Neuronal stem cell (in vitro differentiated cells): ENCODE measurements at regions not wholly inside any gene's neighbourhood (a gene's known extent, or its start where the extent isn't known, plus 50 kb on each side); places are given as distances from the start of the nearest gene placed in this dataset.

ENCODE experiments used
- DNase-seq: peaks from one replicate; pipeline ENCODE4 v3.0.0-alpha.2; 2013; ENCODE audit warnings: low spot score
- H2AFZ ChIP-seq: one replicate; pipeline ENCODE4 v1.6.1; 2013; ENCODE audit warnings: mild to moderate bottlenecking, low read length, inconsistent platforms
- H2AK5ac ChIP-seq: 2 replicates; pipeline ENCODE4 v1.6.1; 2013; ENCODE audit warnings: low read depth, mild to moderate bottlenecking, inconsistent platforms, low read length, moderate library complexity, mixed read lengths
- H2BK120ac ChIP-seq: 2 replicates; pipeline ENCODE4 v1.6.1; 2013; ENCODE audit warnings: low read depth, mild to moderate bottlenecking, inconsistent platforms, low read length, moderate library complexity, mixed read lengths
- H2BK12ac ChIP-seq: one replicate; pipeline ENCODE4 v1.6.1; 2013; ENCODE audit warnings: low read length, inconsistent platforms
- H2BK15ac ChIP-seq: 2 replicates; pipeline ENCODE4 v1.6.1; 2013; ENCODE audit warnings: mild to moderate bottlenecking, low read length, inconsistent platforms, mixed read lengths
- H2BK5ac ChIP-seq: one replicate; pipeline ENCODE4 v1.6.1; 2013; ENCODE audit warnings: inconsistent platforms, mild to moderate bottlenecking, low read length, moderate library complexity
- H3K14ac ChIP-seq: one replicate; pipeline ENCODE4 v1.6.1; 2013; ENCODE audit warnings: low read length, inconsistent platforms
- H3K18ac ChIP-seq: 2 replicates; pipeline ENCODE4 v1.6.1; 2013; ENCODE audit warnings: low read length, inconsistent platforms
- H3K23ac ChIP-seq: 2 replicates; pipeline ENCODE4 v1.6.1; 2013; ENCODE audit warnings: low read depth, mild to moderate bottlenecking, mixed read lengths, low read length, inconsistent platforms; ENCODE audit not compliant: poor library complexity
- H3K27ac ChIP-seq: replicated peaks from 3 replicates; pipeline ENCODE4 v1.5.1; 2013; ENCODE audit warnings: low read length, inconsistent platforms
- H3K27me3 ChIP-seq, 3 experiments: 2 replicates each; pipeline ENCODE4 v1.6.1; 2013; ENCODE audit warnings: low read length in 3 of 3, mild to moderate bottlenecking in 2 of 3, inconsistent platforms in 1 of 3, low read depth in 1 of 3, mixed read lengths in 1 of 3, moderate library complexity in 1 of 3; ENCODE audit not compliant: control insufficient read depth in 3 of 3, insufficient read depth in 3 of 3
- H3K36me3 ChIP-seq, 2 donors: replicated peaks in 1 of 2; 2 replicates each; pipeline ENCODE4 v1.6.1; 2013; ENCODE audit warnings: low read length in 2 of 2; ENCODE audit not compliant: control insufficient read depth in 2 of 2, insufficient read depth in 2 of 2
- H3K4ac ChIP-seq: 2 replicates; pipeline ENCODE4 v1.6.1; 2013; ENCODE audit warnings: inconsistent platforms, mild to moderate bottlenecking, low read length, moderate library complexity
- H3K4me1 ChIP-seq, 2 donors: 1 replicate in 1 of 2; 2 replicates in 1 of 2; pipeline ENCODE4 v1.6.1; 2013; ENCODE audit warnings: low read length in 2 of 2, low read depth in 1 of 2; ENCODE audit not compliant: control insufficient read depth in 2 of 2, insufficient read depth in 1 of 2
- H3K4me2 ChIP-seq: one replicate; pipeline ENCODE4 v1.6.1; 2013; ENCODE audit warnings: mild to moderate bottlenecking, low read length, inconsistent platforms; ENCODE audit not compliant: insufficient read depth, poor library complexity, severe bottlenecking
- H3K4me3 ChIP-seq, 2 donors: 2 replicates each; pipeline ENCODE4 v1.5.1; 2013; ENCODE audit warnings: low read length in 2 of 2, mild to moderate bottlenecking in 2 of 2, inconsistent platforms in 1 of 2, moderate library complexity in 1 of 2
- H3K79me1 ChIP-seq: one replicate; pipeline ENCODE4 v1.6.1; 2013; ENCODE audit warnings: low read depth, mild to moderate bottlenecking, inconsistent platforms, low read length, moderate library complexity
- H3K9ac ChIP-seq: one replicate; pipeline ENCODE4 v1.6.1; 2013; ENCODE audit warnings: mild to moderate bottlenecking, low read depth, low read length, inconsistent platforms; ENCODE audit not compliant: poor library complexity
- H3K9me3 ChIP-seq, 2 donors: replicated peaks in 1 of 2; 2 replicates each; pipeline versions ENCODE3 to v1.6.1; 2013; ENCODE audit warnings: low read length in 2 of 2, mild to moderate bottlenecking in 2 of 2, inconsistent platforms in 1 of 2, low read depth in 1 of 2, mixed read lengths in 1 of 2, moderate library complexity in 1 of 2; ENCODE audit not compliant: control insufficient read depth in 2 of 2, insufficient read depth in 1 of 2
- H4K8ac ChIP-seq: one replicate; pipeline ENCODE4 v1.6.1; 2013; ENCODE audit warnings: low read depth, mild to moderate bottlenecking, inconsistent platforms, low read length, moderate library complexity
- H4K91ac ChIP-seq: one replicate; pipeline ENCODE4 v1.6.1; 2013; ENCODE audit warnings: low read length, low read depth, mild to moderate bottlenecking, inconsistent platforms; ENCODE audit not compliant: poor library complexity
- WGBS, 2 donors: extraction: QIAGEN DNeasy Blood & Tissue Kit; methylation state at CpG; one replicate each; pipeline ENCODE4 v1.1.7; 2013; ENCODE audit warnings: missing lambda C conversion rate in 2 of 2, mixed read lengths in 1 of 2; ENCODE audit not compliant: insufficient read length in 2 of 2, insufficient replicate concordance in 1 of 2; ENCODE audit errors: extremely low coverage in 2 of 2; 5-methylcytosine and 5-hydroxymethylcytosine counted together

DNA sequence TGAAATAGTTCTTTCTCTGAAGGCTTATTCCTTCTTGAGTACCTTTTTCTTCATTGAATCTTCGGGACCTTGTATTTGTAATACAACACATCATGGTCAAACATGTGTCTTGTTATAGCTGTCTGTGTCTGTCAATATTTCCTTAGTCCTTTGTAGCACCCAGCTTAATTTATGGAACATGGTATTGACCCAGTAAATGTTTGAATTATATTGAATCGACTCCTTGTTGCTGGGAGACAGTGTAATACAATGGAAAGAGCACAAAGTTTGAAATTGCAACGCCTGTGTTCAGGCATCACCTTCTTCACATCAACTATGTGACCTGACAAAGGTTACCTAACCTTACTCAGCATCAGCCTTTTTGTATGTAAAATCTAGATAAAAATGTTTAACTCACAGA lies 267.2 kb upstream of the CYRIA start:
- H2BK12ac ChIP-seq, result no peak overlapping the region
- no peak overlapping the region for H3K27ac ChIP-seq
- H3K4me2 ChIP-seq, result no peak overlapping the region
- H2AFZ ChIP-seq, result no peak overlapping the region
- H4K8ac ChIP-seq, result no peak overlapping the region
- H3K4ac ChIP-seq, result no peak overlapping the region
- H4K91ac ChIP-seq, result no peak overlapping the region
- no peak overlapping the region for H2BK5ac ChIP-seq
- no peaks in the 10 kb centered on the region for H3K27me3 ChIP-seq
- H2AK5ac ChIP-seq, result no peak overlapping the region
- no peak overlapping the region for H3K23ac ChIP-seq
- DNase-seq, result no peak
- H2BK120ac ChIP-seq, result no peak overlapping the region
- H3K4me3 ChIP-seq, result no peak overlapping the region
- H3K9ac ChIP-seq, result no peak overlapping the region
- no peaks in the 10 kb centered on the region for H3K9me3 ChIP-seq
- H3K36me3 ChIP-seq, result no peaks in the 10 kb centered on the region
- no peaks in the 10 kb centered on the region for H3K79me1 ChIP-seq
- no peak overlapping the region for H3K14ac ChIP-seq
- H3K4me1 ChIP-seq, result peaks cover 0 to 3% of the 10 kb centered on the region in 2 donors
- no CpG with 5 or more reads among the region's 3 CpGs for WGBS, 2 donors
- H3K18ac ChIP-seq, result no peak overlapping the region
- H2BK15ac ChIP-seq, result no peak overlapping the region

DNA sequence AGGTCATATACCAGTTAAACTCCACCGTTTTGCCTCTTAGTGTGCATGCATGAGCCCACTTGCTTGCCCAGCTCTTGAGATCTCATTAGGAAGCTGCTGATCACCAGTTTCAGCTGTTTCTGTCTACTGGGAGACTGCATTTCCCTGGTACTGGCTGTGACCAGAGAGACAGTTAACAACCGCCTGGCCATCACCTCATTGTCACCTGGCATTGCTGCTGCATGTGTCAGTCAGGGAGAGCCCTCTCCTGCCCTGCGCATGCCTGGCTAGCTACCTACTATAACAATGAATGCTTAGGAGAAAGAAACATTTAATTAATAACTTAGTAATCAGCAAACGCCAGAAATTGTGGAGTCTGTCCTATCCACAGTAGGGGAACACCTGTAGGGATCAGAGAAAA lies 265.8 kb upstream of the CYRIA start:
- Histone ChIP-seq H3K14ac (no peak overlapping the region), H2BK5ac (no peak overlapping the region), H3K4me3 (no peak overlapping the region), H3K4me1 (peaks cover 0 to 3% of the 10 kb centered on the region in 2 donors), H3K9ac (no peak overlapping the region), H3K36me3 (no peaks in the 10 kb centered on the region), H3K23ac (no peak overlapping the region), H3K4ac (no peak overlapping the region), H2BK12ac (no peak overlapping the region), H3K4me2 (no peak overlapping the region), H4K91ac (no peak overlapping the region), H3K27me3 (no peaks in the 10 kb centered on the region), H3K9me3 (no peaks in the 10 kb centered on the region), H3K27ac (no peak overlapping the region), H2BK120ac (no peak overlapping the region), H3K79me1 (no peaks in the 10 kb centered on the region), H2BK15ac (no peak overlapping the region), H2AFZ (no peak overlapping the region), H3K18ac (no peak overlapping the region), H4K8ac (no peak overlapping the region), H2AK5ac (no peak overlapping the region)
- no CpG with 5 or more reads among the region's 4 CpGs for WGBS, 2 donors
- no peak for DNase-seq

DNA sequence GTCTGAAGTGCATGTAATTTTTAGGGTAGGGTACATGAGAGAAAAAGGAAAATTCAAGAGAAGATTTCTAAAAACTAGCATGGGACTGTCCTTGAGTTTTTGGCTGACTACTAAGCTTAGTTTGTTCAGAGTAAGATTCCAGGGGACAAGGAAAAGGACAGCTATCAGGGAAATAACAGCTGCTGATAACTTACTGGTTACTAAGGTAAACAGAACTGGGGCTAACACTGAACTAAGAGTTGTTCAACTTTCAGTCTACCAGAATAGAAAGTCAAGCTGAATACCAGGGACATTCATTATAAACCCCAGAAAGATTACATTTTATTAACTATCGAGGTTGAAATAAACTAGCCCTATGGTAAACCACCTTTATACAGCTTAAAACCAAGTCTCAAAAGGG lies 261.8 kb upstream of the CYRIA start:
- Histone ChIP-seq H3K18ac (no peak overlapping the region), H3K27me3 (no peaks in the 10 kb centered on the region), H2AK5ac (no peak overlapping the region), H2BK5ac (no peak overlapping the region), H3K23ac (no peak overlapping the region), H3K36me3 (no peaks in the 10 kb centered on the region), H3K4me1 (peaks cover 0 to 2% of the 10 kb centered on the region in 2 donors), H3K4me3 (no peak overlapping the region), H2BK15ac (no peak overlapping the region), H2AFZ (no peak overlapping the region), H4K91ac (no peak overlapping the region), H3K79me1 (no peaks in the 10 kb centered on the region), H2BK120ac (no peak overlapping the region), H3K27ac (no peak overlapping the region), H3K9ac (no peak overlapping the region), H3K4ac (no peak overlapping the region), H3K14ac (no peak overlapping the region), H3K4me2 (no peak overlapping the region), H3K9me3 (no peaks in the 10 kb centered on the region), H4K8ac (no peak overlapping the region), H2BK12ac (no peak overlapping the region)
- no CpG with 5 or more reads among the region's 1 CpG for WGBS, 2 donors
- DNase-seq, result no peak

DNA sequence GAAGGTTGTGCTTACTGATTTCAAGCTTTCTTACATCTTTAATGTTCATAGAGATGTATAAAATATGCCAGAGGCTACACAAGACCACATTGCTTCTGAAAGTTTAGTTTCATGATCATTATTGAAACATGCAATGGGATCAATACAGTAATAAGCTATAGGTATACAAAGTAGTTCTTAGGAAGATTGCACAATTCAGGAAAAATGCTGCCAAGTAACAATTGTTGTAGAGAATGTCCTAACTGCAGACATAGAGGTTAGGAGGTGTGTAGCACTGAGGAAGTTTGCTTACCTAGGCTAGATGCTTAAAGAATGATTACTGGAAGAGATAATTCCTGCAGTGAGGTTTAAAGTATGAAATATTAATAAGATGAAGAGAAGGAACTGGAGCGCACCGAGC lies 259.5 kb upstream of the CYRIA start:
- Histone ChIP-seq H3K27me3 (no peaks in the 10 kb centered on the region), H3K4me1 (no peaks in the 10 kb centered on the region), H3K4ac (no peak overlapping the region), H2AK5ac (no peak overlapping the region), H3K23ac (no peak overlapping the region), H3K36me3 (no peaks in the 10 kb centered on the region), H3K9me3 (no peaks in the 10 kb centered on the region), H4K8ac (no peak overlapping the region), H3K14ac (no peak overlapping the region), H2BK120ac (no peak overlapping the region), H2AFZ (no peak overlapping the region), H3K4me3 (no peak overlapping the region), H2BK15ac (no peak overlapping the region), H3K27ac (no peak overlapping the region), H4K91ac (no peak overlapping the region), H3K9ac (no peak overlapping the region), H2BK5ac (no peak overlapping the region), H3K79me1 (no peaks in the 10 kb centered on the region), H2BK12ac (no peak overlapping the region), H3K18ac (no peak overlapping the region), H3K4me2 (no peak overlapping the region)
- DNase-seq, result no peak
- WGBS, 2 donors, result no CpG with 5 or more reads among the region's 2 CpGs
